ENCODE measurements at regions not wholly inside any gene's neighbourhood (a gene's known extent, or its start where the extent isn't known, plus 50 kb on each side); places are given as distances from the start of the nearest gene placed in this dataset.
A peak's percentile ranks its signal among the peaks of the same experiment; 100 is the strongest.

- DNase-seq (ENCODE audit: low spot score) = peak; percentile 63
These were observed 283.3 kb upstream of the PWP1 start for GRCh38 chr12:107402041-107403022.

- peak; percentile 32 for DNase-seq (ENCODE audit: low spot score)
These were observed 280.6 kb upstream of the PWP1 start for GRCh38 chr12:107404981-107405380.

GRCh38 chr12:107405436-107405835 lies 280.2 kb upstream of the PWP1 start:
- no peak for DNase-seq (ENCODE audit: low spot score)

GRCh38 chr12:107406932-107407331 lies 278.7 kb upstream of the PWP1 start:
- no peak for DNase-seq (ENCODE audit: low spot score)

GRCh38 chr12:107411792-107412535 lies 273.6 kb upstream of the PWP1 start:
- DNase-seq (ENCODE audit: low spot score) = peak; percentile 75

GRCh38 chr12:107415071-107415470 lies 270.5 kb upstream of the PWP1 start:
- DNase-seq (ENCODE audit: low spot score) = peak; percentile 82

- DNase-seq (ENCODE audit: low spot score) = peak; percentile 84
These were observed 269.8 kb upstream of the PWP1 start for GRCh38 chr12:107415834-107416233.

- no peak for DNase-seq (ENCODE audit: low spot score)
These were observed 268.6 kb upstream of the PWP1 start for GRCh38 chr12:107417004-107417403.

GRCh38 chr12:107418981-107419380 lies 266.6 kb upstream of the PWP1 start:
- DNase-seq (ENCODE audit: low spot score) = no peak

GRCh38 chr12:107423531-107423930 lies 262.1 kb upstream of the PWP1 start:
- DNase-seq (ENCODE audit: low spot score) = no peak

GRCh38 chr12:107429006-107429705 lies 256.4 kb upstream of the PWP1 start:
- DNase-seq (ENCODE audit: low spot score) = no peak

GRCh38 chr12:107431942-107432341 lies 253.7 kb upstream of the PWP1 start:
- no peak for DNase-seq (ENCODE audit: low spot score)

GRCh38 chr12:107435072-107435471 lies 250.5 kb upstream of the PWP1 start:
- no peak for DNase-seq (ENCODE audit: low spot score)

- DNase-seq (ENCODE audit: low spot score) = no peak
These were observed 250.1 kb upstream of the PWP1 start for GRCh38 chr12:107435520-107435919.

GRCh38 chr12:107436376-107436775 lies 249.2 kb upstream of the PWP1 start:
- peak; percentile 70 for DNase-seq (ENCODE audit: low spot score)

GRCh38 chr12:107436836-107437235 lies 248.8 kb upstream of the PWP1 start:
- no peak for DNase-seq (ENCODE audit: low spot score)

GRCh38 chr12:107437954-107438353 lies 247.6 kb upstream of the PWP1 start:
- no peak for DNase-seq (ENCODE audit: low spot score)

- no peak for DNase-seq (ENCODE audit: low spot score)
These were observed 246.4 kb upstream of the PWP1 start for GRCh38 chr12:107439026-107439738.

- no peak for DNase-seq (ENCODE audit: low spot score)
These were observed 245.0 kb upstream of the PWP1 start for GRCh38 chr12:107440606-107441005.

GRCh38 chr12:107441665-107442300 lies 243.8 kb upstream of the PWP1 start:
- peak; percentile 57 for DNase-seq (ENCODE audit: low spot score)

GRCh38 chr12:107442326-107442987 lies 243.1 kb upstream of the PWP1 start:
- DNase-seq (ENCODE audit: low spot score) = peak; percentile 30
